ENCODE measurements at regions not wholly inside any gene's neighbourhood (a gene's known extent, or its start where the extent isn't known, plus 50 kb on each side); places are given as distances from the start of the nearest gene placed in this dataset.

DNA sequence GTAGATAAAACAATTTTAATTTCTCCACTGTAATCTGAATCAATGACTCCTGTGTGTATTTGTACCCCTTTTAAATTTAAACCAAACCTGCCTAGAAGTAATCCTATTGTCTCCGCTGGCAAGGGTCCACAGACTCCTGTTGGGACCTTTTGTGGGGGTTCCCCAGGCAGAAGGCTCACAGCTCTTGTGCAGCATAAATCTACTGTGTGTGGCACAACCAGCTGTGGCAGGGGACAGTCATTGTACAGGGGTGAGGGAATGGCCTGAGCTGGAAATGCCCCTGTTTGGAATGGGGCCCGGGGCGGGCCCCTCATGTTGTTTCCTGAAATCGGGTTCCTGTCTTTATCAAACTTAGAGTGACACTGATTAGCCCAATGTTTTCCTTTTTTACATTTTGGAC is 318.2 kb upstream of the FAM98A start:
- Mint-ChIP-seq H3K36me3 (no peaks in the 10 kb centered on the region), H3K27me3 (ENCODE audit: low read depth in 3 of 3) (peaks cover 0 to 4% (median 3%) of the 10 kb centered on the region in 3 donors), H3K27ac (no peak overlapping the region), H3K4me1 (no peaks in the 10 kb centered on the region), H3K4me3 (no peak overlapping the region), H3K9me3 (peaks cover 12 to 29% (median 17%) of the 10 kb centered on the region in 7 donors)
- H3K9me3 ChIP-seq (replicated peaks in 1 of 2; ENCODE audit: control insufficient read depth in 1 of 2, insufficient read depth in 1 of 2, low read length in 2 of 2) = peaks cover 0 to 9% of the 10 kb centered on the region in 2 donors
- no peaks in the 10 kb centered on the region for H3K4me1 ChIP-seq (ENCODE audit: control insufficient read depth in 1 of 2, insufficient read depth in 2 of 2, low read length in 2 of 2)
- intact Hi-C loops (cut with micrococcal nuclease) = no loop called here
- no peaks in the 10 kb centered on the region for H3K27me3 ChIP-seq (ENCODE audit: control insufficient read depth in 2 of 2, insufficient read depth in 2 of 2, low read length in 2 of 2)
- no peak overlapping the region for H2AFZ ChIP-seq (ENCODE audit: insufficient read depth, low read depth, low read length, poor library complexity, severe bottlenecking)
- 27% methylated on average over 3 of the region's 4 CpGs for WGBS (ENCODE audit: insufficient coverage)
- no peak overlapping the region for H3K4me3 ChIP-seq (replicated peaks in 1 of 3; ENCODE audit: low read depth in 2 of 3, low read length in 3 of 3)
- no peaks in the 10 kb centered on the region for H3K36me3 ChIP-seq (replicated peaks in 1 of 2; ENCODE audit: control insufficient read depth in 1 of 2, insufficient read depth in 2 of 2, low read length in 2 of 2)
- DNase-seq = no peak
- no peak overlapping the region for H3K9ac ChIP-seq (ENCODE audit: insufficient read depth, low read length, poor library complexity, severe bottlenecking)
- no peak overlapping the region for H3K27ac ChIP-seq (ENCODE audit: low read depth in 1 of 2, low read length in 2 of 2)
- H4K20me1 ChIP-seq (ENCODE audit: insufficient read depth, low read length) = no peaks in the 10 kb centered on the region
- H3K79me2 ChIP-seq (ENCODE audit: insufficient read depth, low read length) = no peaks in the 10 kb centered on the region
- TF ChIP-seq, protein P1, sequence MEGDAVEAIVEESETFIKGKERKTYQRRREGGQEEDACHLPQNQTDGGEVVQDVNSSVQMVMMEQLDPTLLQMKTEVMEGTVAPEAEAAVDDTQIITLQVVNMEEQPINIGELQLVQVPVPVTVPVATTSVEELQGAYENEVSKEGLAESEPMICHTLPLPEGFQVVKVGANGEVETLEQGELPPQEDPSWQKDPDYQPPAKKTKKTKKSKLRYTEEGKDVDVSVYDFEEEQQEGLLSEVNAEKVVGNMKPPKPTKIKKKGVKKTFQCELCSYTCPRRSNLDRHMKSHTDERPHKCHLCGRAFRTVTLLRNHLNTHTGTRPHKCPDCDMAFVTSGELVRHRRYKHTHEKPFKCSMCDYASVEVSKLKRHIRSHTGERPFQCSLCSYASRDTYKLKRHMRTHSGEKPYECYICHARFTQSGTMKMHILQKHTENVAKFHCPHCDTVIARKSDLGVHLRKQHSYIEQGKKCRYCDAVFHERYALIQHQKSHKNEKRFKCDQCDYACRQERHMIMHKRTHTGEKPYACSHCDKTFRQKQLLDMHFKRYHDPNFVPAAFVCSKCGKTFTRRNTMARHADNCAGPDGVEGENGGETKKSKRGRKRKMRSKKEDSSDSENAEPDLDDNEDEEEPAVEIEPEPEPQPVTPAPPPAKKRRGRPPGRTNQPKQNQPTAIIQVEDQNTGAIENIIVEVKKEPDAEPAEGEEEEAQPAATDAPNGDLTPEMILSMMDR (IDR thresholded peaks at IDR 0.05) = no peak
- H3K4me2 ChIP-seq (replicated peaks; ENCODE audit: extremely low read depth, low read length, poor library complexity, severe bottlenecking) = no peak overlapping the region

DNA sequence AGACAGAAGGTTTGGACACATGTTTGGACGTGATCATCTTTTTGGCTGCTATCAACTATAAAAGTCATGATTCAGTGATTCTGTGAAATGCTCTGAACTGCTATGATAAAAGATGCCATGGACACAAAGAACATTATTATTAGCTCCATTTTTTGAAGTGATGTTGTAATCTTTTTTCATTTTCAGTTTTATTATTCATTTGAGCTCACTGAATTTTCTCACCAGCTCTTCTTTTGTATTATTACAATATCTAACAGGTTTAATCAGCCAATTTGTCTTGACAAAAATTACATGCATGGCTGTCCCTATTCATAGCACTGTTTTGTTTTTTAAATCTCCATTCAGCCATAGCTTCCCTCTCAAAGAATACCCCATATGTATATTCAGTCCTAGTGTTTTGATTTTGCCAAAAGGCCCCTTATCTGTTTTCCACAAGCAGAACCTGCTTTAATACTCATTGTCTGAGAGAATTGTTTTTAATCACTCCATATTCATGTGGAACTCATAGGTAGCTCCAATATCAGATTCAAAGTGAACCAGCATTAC is 314.0 kb upstream of the FAM98A start:
- intact Hi-C loops (cut with micrococcal nuclease) = no loop called here
- H3K36me3 ChIP-seq (replicated peaks in 1 of 2; ENCODE audit: control insufficient read depth in 1 of 2, insufficient read depth in 2 of 2, low read length in 2 of 2) = no peaks in the 10 kb centered on the region
- no peak overlapping the region for H3K4me3 Mint-ChIP-seq
- no peak overlapping the region for H3K27ac ChIP-seq (ENCODE audit: low read depth in 1 of 2, low read length in 2 of 2)
- no peak overlapping the region for H3K4me3 ChIP-seq (replicated peaks in 1 of 3; ENCODE audit: low read depth in 2 of 3, low read length in 3 of 3)
- no peaks in the 10 kb centered on the region for H4K20me1 ChIP-seq (ENCODE audit: insufficient read depth, low read length)
- no peak for DNase-seq
- H3K9me3 ChIP-seq (replicated peaks in 1 of 2; ENCODE audit: control insufficient read depth in 1 of 2, insufficient read depth in 1 of 2, low read length in 2 of 2) = peaks cover 0 to 11% of the 10 kb centered on the region in 2 donors
- no peak overlapping the region for H3K27ac Mint-ChIP-seq
- H2AFZ ChIP-seq (ENCODE audit: insufficient read depth, low read depth, low read length, poor library complexity, severe bottlenecking) = no peak overlapping the region
- H3K27me3 ChIP-seq (ENCODE audit: control insufficient read depth in 2 of 2, insufficient read depth in 2 of 2, low read length in 2 of 2) = no peaks in the 10 kb centered on the region
- no CpG with 5 or more reads among the region's 1 CpG for WGBS (ENCODE audit: insufficient coverage)
- peaks cover 0 to 3% (median 1%) of the 10 kb centered on the region in 3 donors for H3K27me3 Mint-ChIP-seq (ENCODE audit: low read depth in 3 of 3)
- H3K9me3 Mint-ChIP-seq = peaks cover 11 to 31% (median 19%) of the 10 kb centered on the region in 7 donors
- H3K4me2 ChIP-seq (replicated peaks; ENCODE audit: extremely low read depth, low read length, poor library complexity, severe bottlenecking) = no peak overlapping the region
- H3K36me3 Mint-ChIP-seq = no peaks in the 10 kb centered on the region
- no peaks in the 10 kb centered on the region for H3K4me1 Mint-ChIP-seq
- TF ChIP-seq, protein P1 (IDR thresholded peaks at IDR 0.05) = no peak
- H3K4me1 ChIP-seq (ENCODE audit: control insufficient read depth in 1 of 2, insufficient read depth in 2 of 2, low read length in 2 of 2) = no peaks in the 10 kb centered on the region
- H3K9ac ChIP-seq (ENCODE audit: insufficient read depth, low read length, poor library complexity, severe bottlenecking) = no peak overlapping the region
- H3K79me2 ChIP-seq (ENCODE audit: insufficient read depth, low read length) = no peaks in the 10 kb centered on the region

Measured in CD14-positive monocyte (primary cell).